Hypothalamus (tissue), 51 donors: ENCODE measurements at regions not wholly inside any gene's neighbourhood (a gene's known extent, or its start where the extent isn't known, plus 50 kb on each side); places are given as distances from the start of the nearest gene placed in this dataset.

Experiments
- DNase-seq, 51 donors: peaks; one replicate each; lab custom pipeline; 2025; lab: John Stamatoyannopoulos, UW

- DNase-seq, result no peak
Measured at GRCh38 chr17:79524213-79525187, 86.4 kb downstream of the RBFOX3 start.

- DNase-seq, result no peak
Measured at GRCh38 chr17:79522414-79522813, 88.4 kb downstream of the RBFOX3 start.

GRCh38 chr17:79521225-79521624 lies 89.6 kb downstream of the RBFOX3 start:
- no peak for DNase-seq

GRCh38 chr17:79520167-79521165 lies 90.4 kb downstream of the RBFOX3 start:
- DNase-seq, result no peak

GRCh38 chr17:79519601-79520000 lies 91.2 kb downstream of the RBFOX3 start:
- DNase-seq, result no peak

- no peak for DNase-seq
Measured at GRCh38 chr17:79518585-79519523, 92.0 kb downstream of the RBFOX3 start.

- no peak for DNase-seq
Measured at GRCh38 chr17:79517827-79518584, 92.8 kb downstream of the RBFOX3 start.

GRCh38 chr17:79515646-79516571 lies 94.9 kb downstream of the RBFOX3 start:
- no peak for DNase-seq

- no peak for DNase-seq
Measured at GRCh38 chr17:79515110-79515509, 95.7 kb downstream of the RBFOX3 start.

- DNase-seq, result no peak
Measured at GRCh38 chr17:79513820-79514535, 96.9 kb downstream of the RBFOX3 start.

- DNase-seq, result no peak
Measured at GRCh38 chr17:79513206-79513605, 97.6 kb downstream of the RBFOX3 start.

- DNase-seq, result no peak
Measured at GRCh38 chr17:79511471-79511870, 99.4 kb downstream of the RBFOX3 start.

GRCh38 chr17:79510071-79510470 lies 100.8 kb downstream of the RBFOX3 start:
- no peak for DNase-seq

GRCh38 chr17:79509490-79509889 lies 101.4 kb downstream of the RBFOX3 start:
- no peak for DNase-seq

GRCh38 chr17:79509008-79509407 lies 101.8 kb downstream of the RBFOX3 start:
- DNase-seq, result no peak

- DNase-seq, result peak in 3 of 51 donors; percentile 10 to 22 (median 17)
Measured at GRCh38 chr17:79508291-79508716, 102.5 kb downstream of the RBFOX3 start.

- DNase-seq, result no peak
Measured at GRCh38 chr17:79506955-79507354, 103.9 kb downstream of the RBFOX3 start.
